T-helper 2 cell (primary cell): ENCODE measurements at regions not wholly inside any gene's neighbourhood (a gene's known extent, or its start where the extent isn't known, plus 50 kb on each side); places are given as distances from the start of the nearest gene placed in this dataset.
"Not testable (repeated sequence)": the region's sequence is repeated elsewhere in the genome, so short reads cannot be mapped to it uniquely, and the experiment has no call there.

Experiments used
- DNase-seq, 5 experiments: peaks; one replicate each; pipeline versions ENCODE4 v3.0.0 to v3.0.0-alpha.2; 2012 to 2022

DNA sequence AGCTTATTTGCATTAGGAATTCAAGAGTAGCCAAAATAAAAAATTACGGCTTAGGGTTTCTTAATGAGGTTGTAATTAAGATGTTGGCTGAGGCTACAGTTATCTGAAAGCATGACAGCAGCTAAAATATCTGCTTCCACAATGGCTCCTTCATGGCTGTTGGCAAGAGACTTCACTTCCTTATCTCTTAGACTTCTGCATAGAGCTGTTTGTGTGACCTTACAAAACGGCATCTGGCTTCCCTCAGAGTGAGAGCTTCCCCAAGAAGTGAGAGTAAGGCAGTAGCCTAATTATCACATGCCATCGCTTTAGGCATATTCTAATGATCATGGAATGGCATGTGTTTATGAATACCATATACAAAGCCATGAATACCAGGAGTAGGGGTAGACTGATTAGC is 57.6 kb downstream of the CCDC59 start:
- no peak for DNase-seq

DNA sequence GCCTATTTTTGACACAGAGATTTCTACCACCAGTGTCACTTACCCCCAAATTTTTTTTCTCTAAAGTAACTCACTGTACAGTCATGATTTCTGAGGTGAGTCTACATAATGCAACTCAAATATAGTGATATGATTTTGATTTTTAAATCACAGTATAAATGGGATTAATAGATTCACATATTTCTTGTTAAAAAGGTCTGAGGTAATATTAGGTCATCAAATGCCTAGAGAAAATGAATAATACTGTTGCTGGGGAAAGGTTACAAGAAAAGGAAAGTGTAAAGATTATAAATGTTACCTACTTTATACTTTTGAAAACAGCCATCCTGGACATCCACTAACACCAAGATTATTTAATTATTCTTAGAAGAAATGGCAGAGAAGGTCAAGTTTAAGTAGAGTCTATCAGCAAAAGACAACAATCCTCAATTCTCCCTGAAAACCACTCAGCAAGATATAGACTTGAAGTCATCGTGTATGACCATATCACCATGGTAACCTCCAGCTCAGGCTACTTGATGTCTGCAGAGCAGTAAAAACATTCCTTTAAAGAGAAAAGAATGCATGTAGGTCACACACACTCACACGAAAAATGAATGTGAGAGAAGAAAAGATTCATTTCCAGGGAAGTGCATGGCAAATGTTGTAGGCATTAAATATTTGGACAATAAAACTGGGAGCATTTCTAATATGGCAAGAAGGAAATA is 58.7 kb downstream of the CCDC59 start:
- no peak for DNase-seq

DNA sequence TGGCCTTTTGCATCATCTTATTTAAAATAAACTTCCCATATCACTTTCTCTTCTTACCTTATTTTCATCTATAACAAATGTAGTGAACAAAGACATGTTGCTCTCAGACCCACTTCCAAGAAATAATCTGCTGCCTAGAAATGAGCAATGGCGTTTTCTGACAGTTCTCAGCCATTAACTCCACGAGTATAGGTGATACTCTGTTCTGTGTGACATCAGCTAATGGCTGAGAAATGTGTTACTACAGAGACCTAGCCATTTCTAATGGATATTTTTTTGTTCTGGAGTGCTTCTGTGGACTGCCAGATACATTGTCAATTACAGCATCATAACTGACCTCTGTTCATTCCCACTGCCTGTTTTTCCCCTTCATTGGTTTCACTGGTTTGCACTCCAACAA is 67.8 kb downstream of the CCDC59 start:
- DNase-seq = no peak

DNA sequence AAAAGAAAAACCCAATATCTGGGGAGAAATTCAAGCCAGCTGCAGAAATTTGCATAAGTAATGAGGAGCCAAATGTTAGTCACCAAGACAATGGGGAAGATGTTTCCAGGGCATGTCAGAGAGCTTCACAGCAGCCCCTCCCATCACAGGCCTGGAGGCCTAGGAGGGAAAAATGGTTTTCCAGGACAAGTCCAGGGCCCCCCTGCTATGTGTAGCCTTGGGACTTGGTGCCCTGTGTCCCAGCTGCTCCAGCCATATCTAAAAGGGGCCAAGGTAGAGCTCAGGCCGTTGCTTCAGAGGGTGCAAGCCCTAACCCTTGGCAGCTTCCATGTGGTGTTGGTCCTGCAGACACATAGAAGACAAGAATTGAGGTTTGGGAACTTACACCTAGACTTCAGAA is 76.9 kb downstream of the CCDC59 start:
- DNase-seq = not testable (repeated sequence)

DNA sequence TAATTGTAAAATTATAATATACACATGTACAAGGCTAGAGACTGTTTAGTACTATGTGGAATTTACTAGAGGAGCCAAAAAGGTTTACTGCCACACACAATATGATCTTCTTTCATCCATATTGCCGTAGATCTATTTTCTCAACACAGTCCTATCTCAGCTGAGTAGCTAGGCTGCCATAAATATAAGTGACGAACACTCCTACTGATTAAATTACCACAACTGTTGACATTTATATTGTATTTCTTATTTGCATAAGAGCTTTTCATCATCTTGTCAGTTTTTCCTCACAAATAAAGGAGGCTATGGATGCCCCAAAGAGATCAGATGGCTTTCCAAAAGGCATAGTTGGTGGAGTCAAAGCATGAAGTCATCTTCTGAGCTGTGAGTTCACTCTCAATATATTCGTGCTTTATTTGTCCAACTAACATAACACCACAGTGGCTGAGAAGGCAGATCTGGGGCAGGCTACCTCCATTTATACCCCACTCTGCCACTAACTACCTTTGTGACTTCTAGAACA is 78.6 kb downstream of the CCDC59 start:
- DNase-seq = no peak

DNA sequence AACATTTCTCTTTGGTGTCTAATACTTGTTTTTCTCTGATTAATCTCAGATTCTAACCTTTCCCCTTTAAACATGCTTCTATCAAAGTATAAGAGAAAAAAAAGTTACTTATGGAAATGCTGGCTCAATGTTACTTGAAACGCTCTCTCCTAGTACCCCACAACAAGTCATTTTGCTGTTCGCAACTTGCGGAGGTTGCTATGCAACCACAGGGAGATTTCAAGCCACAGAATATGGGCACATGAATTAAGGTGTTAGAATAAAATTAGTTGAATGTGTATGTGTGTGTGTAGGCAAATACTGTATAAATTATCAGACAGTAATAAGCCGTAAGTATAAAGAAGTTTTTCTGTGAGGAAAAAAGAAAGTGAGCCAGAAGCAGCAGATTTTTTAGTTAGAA is 80.6 kb downstream of the CCDC59 start:
- DNase-seq = no peak

DNA sequence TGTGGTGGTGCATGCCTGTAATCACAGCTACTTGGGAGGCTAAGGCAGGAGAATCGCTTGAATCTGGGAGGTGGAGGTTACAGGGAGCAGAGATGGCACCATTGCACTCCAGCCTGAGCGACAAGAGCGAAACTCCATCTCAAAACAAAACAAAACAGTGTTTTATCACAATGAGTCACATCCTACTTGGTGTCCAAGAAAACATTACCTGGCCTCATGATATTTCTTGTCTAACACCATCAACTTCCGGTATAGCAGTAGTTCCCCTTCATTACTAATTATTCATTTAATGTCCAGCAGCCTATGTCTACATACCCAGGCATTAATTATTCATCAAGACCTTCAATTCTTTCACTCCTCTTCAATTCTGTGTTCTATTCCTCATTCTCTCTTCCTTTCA is 115.5 kb downstream of the CCDC59 start:
- DNase-seq = peak in 1 of 5 experiments; percentile 2

DNA sequence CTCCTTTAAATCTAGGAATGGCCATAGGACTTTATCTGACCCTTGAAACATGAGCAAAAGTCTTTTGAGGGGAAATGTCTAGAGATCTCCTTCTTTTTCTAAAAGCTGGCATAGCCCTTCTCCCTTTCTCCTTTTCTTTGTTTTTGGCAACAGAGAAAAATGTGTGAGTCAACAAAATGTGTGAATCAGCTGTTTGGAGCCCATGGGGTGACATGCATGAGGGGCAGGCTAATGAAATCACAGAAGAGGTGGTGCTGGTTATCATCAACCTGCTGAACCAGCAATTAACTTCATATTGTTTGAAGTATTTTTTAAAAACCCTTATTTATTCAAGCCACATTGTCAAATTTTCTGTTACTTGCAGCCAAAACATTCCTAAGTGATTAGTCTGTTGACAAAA is 132.3 kb downstream of the CCDC59 start:
- no peak for DNase-seq

DNA sequence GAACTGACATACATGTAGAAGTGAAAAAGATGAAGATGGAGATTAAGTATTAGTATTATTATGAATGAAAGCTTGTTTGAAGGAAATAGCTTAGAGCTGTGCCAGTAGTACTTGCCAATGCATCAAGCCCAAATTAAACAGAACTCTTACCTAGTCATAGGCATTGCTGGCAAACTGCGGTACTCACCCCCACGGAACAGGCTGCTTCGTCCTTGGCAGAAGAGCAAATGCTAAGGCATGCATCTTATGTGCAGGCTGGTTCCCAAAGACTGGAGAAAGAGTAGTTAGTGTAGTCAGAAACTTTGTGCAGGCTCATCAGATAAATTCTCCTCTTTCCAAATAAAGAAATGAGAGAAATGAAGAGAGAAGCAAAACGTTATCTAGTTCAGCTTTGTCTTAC is 134.8 kb downstream of the CCDC59 start:
- DNase-seq = no peak

DNA sequence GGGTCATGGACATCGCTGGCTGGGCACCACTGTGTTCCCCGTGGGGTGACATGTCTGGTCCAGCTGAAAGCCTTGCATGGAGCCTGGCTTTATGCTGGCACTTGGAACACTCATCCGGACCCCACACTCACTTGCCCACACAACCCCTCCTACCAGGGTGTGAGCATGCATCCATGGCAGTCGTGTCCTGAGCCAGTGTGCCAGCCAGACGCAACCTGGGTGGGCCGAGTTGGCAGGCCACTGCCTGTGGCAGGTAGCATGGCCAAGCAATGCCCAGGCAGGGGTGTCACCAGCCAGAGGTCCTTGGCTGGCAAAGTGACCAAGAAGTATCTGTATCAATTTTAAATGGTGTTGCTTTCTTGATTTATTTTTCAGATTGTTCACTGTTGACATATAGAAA is 141.7 kb downstream of the CCDC59 start:
- DNase-seq = no peak

DNA sequence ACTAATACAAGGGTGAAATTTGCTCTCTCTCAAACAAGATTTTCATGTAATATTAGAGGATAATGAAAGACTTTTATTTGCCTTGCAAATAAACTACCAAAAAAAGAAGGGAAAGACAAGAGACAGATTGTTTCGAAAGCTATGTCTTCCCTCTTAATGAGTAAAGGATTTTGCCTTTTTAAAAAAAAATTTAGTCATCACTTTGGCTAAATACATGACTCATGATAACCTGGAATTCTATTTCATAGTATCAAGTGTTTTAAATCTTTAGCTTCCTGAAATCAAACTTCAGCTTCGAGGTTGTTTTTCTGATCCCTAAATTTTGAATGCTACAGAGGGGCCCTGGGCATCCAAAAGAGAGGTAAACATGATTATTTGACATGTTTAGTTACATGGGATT is 144.4 kb downstream of the CCDC59 start:
- no peak for DNase-seq

DNA sequence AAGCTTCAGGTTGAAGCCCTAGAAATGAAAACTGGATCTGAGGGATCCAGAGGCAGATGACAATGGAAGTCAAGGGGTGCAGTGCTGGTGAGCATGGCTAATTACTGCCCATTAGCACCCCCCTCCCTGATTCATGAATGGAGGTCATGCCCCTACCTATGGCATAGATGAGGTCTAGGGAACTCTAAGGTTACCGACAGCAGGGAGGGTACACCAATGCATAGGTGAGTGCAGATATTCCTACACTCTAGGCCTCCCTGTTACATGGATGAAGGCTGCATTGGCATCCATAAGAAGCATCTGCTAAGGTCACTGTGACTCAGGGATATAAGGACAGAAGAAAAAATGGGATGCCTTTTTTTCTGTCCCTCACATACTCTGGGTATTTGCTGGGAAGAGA is 147.3 kb downstream of the CCDC59 start:
- DNase-seq = no peak

DNA sequence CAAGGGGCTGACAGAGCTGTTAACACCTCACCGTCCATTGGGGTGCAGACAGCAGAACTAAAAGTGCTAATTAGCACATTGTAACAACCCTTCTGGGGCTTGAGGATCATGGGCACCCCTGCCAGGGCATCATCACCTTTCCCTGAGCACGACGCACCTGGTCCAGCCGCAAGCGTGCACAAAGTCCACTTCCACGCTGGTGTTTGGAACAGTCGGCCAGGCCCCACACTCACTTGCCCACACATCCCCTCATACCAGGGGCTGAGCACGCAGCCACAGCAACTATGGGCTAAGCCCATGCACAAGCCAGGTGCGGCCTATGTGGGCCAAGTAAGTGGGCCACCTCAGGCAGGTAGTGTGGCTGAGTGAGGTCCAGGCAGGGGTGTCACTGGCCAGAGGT is 148.7 kb downstream of the CCDC59 start:
- DNase-seq = no peak

DNA sequence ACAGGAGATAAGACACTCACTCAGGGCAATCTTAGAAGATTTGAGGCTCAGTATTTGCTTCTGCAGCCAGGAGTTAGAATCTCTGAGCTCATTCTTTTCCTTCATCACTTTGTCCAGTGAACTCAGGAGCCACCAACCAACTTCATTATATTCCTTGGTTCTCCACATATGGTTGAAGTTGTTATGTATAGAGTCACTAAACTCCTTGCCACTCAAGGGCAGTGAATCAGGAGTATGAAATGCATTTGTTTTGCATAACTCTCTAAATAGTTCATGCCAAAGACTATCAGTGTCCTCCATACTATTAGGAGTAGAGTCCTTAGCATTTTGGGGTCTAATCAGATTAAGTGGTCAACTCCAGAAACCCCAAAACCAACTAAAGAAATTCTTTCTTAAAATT is 150.6 kb downstream of the CCDC59 start:
- no peak for DNase-seq

DNA sequence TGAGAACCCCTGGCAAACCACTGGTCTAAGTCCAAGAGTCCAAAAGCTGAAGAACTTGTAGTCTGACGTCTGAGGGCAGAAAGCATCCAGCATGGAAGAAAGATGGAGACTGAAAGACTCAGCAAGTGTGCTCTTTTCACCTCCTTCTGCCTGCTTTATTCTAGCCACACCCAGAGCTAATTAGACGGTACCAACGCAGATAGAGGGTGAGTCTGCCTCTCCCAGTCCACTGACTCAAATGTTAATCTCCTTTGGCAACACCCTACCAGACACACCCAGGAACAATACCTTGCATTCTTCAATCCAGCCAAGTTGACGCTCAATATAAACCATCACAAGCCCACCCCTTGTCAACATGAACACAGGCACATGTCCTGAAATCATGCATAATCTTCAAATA is 155.1 kb downstream of the CCDC59 start:
- DNase-seq = no peak

DNA sequence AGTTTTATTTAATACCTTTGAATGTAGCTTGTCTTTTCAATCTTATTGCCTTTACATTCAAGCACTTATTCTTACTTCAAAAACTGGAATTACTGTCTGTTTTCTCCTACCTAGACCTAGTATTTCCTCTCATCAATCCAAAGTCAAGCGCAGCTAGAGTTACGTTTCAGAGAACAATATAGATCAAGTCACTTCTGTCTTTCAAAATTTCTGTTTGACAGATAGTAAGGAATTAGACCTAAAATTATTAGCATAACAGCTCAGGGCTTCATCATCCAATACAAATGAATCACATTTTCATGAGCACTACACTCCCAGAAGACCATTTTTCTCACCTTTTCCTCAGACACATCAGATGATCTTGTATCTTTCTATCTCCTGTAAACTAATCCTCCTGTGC is 170.6 kb downstream of the CCDC59 start:
- no peak for DNase-seq

DNA sequence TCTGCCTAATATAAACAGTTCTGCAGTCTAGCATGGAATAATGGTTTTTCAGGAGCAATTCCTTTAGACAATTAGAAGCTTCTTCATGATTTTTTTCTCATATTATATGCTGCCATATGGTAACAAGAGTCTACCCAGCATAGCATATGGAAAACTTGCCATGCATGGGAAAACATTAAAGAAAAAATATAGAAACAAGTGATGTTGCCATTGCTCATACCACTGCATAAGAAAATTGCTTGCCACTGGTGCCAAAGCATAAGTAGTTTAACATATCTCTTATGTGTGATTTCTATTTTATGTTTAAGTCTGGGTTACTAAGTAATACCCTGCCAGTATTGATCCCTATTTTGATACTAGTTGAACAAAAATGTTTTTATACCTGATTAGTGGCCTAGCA is 171.2 kb downstream of the CCDC59 start:
- no peak for DNase-seq

DNA sequence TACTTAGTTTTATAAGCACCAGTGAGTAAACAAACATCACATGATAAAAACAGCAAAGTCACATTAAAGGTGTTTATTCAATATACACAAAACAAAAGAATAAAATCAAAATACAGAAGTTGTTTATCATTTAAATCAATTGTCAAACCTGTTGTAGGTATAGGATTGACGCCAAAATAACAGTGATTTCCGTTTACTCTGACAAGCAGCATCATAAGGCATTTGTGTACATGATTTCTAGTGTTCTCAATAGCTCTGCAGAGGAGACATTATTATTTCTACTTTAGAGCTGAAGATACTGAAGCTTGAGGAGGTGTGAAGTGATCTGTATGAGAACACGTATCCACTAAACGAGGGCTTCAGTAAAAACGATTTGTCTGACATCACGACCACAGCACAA is 171.9 kb downstream of the CCDC59 start:
- no peak for DNase-seq

DNA sequence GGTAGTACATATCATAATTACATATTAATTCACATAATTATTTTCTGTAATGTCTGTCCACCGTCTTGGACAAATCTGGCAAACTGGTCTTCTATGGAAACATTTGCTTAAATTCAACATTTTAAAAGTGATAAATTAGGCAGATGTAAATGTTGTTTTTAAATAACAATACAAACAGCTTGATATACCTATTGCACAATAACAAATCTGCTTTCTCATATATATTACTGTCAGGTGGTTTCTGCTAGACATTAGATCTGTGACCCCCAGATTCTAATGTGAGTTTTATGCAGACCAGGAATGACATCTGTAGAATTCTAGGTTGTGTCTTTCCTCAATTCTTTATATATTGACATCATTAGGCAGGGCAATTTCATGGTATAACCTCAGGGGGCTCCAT is 173.3 kb downstream of the CCDC59 start:
- no peak for DNase-seq

DNA sequence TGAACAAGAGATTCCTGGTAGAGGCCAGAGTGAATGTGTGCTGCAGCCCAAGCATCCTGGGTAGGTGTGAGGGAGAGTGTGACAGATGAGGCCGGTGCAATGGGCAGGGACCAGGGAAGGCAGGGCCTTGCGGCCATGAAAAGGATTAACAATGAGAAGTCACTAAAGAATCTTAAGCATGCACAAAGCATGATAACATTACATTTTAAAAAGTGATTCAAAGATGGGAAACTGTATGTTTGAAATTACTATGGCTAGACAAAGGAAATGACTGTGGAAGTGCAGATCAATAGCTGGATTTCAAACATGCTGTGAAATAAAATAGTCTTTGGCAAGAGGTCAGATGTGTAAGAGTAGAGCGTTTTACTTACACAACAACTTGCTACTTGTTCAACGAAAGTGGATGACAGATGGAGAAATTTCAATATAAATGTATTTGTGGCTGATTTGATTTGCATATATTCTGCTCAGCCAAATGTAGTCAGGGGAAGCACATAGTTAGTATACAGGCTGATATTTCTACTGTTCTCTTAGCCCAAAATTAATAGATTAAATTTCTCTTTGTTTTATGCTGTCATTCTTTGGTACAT is 175.5 kb downstream of the CCDC59 start:
- DNase-seq = no peak

DNA sequence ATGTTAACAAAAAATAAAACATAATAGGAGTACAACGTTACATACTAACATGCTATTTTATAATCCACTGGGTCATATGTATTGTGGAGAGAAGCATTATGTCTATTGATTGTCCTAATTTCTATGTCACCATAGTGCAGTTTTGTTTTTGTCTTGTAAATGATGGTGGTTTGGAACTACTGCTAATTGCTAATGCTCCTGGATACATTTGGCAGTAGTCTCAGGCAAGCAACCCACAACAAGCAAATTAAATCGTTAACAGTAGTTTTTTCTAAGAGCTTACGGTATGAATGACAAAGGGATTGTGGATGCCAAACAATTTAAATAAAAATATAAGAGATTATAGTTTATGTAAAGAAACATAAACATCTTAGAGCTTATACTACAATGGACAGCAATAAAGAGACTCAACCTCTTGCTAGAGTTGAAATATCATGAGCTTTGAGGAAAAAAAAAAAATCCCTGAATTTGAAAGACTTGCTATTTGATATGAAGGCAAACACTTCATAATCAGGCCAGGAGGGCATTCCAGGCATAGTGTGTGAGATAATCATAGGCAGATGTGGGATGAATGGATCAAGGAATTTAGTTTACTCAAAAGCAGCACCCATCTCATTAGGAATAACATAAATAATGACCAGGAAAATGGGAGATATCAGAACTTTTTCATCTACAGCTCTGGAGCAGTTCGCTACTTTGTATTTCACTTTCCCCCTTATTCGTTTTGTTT is 181.3 kb downstream of the CCDC59 start:
- no peak for DNase-seq

DNA sequence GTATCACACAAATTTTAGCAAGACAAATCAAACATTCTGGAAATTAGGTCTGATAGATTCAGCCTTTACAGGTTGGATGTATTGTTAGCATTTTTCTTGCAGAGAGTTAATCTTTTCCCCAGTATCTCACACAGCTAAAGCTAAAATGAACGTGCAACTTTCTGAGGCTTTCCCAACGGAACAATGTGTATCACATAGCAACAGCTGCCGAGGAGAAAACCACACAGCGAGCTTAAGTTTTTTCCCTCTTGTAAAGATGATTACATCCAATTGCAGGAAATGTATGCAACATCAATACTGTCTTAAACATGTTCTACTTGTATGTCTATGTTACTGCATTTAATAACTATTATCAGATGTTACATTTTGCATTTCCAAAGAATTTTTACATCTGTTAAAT is 182.2 kb downstream of the CCDC59 start:
- DNase-seq = no peak

DNA sequence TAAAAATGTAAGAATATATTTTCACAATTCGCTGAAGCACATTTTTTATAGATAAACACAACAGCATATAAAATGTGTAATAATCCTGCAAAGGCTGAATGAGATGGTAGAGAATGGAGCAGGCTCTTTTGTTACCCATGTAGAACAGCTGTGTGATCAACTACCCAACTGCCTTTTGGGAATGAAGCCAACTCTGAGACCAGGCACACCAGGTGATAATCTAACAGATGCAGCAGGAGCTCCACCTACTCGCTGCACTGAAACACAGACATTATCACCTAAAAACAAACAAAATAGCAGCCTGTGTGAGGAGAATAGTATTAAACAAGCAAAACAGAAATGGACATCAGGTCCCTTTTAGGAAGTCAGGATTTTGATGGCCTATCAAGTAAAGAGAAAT is 183.3 kb downstream of the CCDC59 start:
- DNase-seq = no peak

DNA sequence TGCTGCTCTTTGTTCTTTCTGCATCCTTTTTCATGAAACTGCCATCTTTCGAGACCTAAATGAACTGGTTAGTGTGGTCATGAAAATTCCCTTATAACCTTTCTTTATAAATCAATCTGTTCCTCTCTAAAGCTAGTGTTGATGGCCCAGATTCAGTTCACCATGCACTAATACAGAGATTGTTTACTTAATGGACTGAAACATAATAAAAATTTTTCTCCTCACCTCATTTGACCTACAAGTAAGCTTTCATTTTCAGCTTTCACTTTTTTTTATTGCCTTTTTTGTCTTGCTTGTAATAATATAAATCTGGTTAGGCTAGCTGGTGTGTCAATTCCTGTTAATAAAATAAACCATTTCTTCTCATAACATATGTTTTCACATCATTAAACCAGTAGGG is 183.8 kb downstream of the CCDC59 start:
- no peak for DNase-seq
